NAMALWA (cell line): ENCODE measurements at regions not wholly inside any gene's neighbourhood (a gene's known extent, or its start where the extent isn't known, plus 50 kb on each side); places are given as distances from the start of the nearest gene placed in this dataset.
A peak's percentile ranks its signal among the peaks of the same experiment; 100 is the strongest.
"Not testable (repeated sequence)": the region's sequence is repeated elsewhere in the genome, so short reads cannot be mapped to it uniquely, and the experiment has no call there.

ENCODE experiments used
- DNase-seq: peaks from one replicate; pipeline ENCODE4 v3.0.0-alpha.2; 2015; ENCODE audit warnings: low spot score

GRCh38 chr12:114858388-114859146, 174.6 kb upstream of the TBX3 start:
- peak; percentile 2 for DNase-seq

DNA sequence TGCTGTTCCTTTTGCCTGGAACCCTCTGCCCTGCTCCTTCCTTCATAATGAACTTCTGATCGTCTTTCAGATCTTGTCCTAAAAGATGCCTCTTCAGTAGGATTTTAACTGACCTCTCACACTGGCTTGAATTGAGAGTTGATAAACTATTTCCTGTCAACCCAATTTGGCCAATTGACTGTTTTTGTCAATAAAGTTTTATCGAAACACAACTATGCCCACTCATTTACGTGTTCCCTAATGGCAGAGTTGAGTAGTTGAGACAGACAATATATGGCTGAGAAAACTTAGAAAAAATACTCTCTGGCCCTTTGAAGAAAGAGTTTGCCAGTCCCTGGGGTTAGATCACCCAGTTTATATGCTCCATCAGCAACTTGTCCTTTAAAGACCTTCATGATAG, 171.7 kb upstream of the TBX3 start:
- DNase-seq, result no peak

GRCh38 chr12:114852976-114853529, 169.1 kb upstream of the TBX3 start:
- DNase-seq, result no peak

- no peak for DNase-seq
Observed at GRCh38 chr12:114851981-114852380, 168.0 kb upstream of the TBX3 start.

GRCh38 chr12:114850661-114851275, 166.8 kb upstream of the TBX3 start:
- no peak for DNase-seq

GRCh38 chr12:114848666-114849065, 164.7 kb upstream of the TBX3 start:
- no peak for DNase-seq

DNA sequence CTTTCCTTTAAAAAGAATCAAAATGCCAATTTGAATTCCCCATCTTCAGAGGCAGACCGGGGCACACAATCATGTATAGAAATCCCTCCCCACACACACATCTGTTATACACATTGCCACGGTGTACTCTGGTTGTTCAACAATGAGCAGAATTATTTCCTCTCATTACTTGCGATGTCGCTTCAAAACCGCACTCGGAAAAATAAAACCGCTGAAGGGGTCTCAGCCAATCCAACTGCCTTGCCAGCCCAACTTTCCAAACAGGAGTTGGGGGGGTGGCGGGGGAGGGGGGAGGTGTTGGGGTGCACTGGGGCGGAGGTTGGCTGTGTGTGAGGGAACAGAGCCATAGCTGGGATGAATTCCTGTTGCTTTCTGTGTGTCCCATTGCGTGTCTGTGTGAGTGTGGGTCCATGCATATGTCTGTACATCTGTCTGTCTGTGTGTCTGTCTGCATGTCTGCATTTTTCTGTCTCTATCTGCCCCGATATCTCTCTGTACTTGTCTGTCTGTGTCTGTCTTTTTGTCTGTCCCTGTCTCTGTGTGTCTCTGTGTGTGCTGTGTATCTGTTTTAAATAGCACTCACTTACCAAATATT, 163.6 kb upstream of the TBX3 start:
- no peak for DNase-seq

DNA sequence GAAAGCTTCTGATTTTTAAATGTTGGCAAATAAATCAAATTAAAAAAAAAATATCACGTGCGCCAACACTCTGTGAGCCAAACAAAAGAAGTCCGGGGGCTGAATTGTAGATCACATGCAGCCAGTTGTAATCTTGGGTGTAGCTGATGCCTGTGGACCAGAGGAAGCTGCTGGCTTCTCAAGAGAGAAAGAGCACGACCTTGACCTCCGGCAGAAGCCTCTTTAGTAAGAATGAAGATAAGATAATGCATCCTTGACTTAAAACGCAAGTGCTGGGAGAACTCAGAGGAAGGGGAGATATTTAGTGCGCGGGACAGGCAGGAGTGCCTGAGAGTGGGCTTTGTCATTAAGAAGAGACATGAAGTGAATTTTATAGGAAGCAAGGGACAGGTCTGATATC, 162.8 kb upstream of the TBX3 start:
- no peak for DNase-seq

GRCh38 chr12:114841557-114842251, 157.7 kb upstream of the TBX3 start:
- no peak for DNase-seq

GRCh38 chr12:114838480-114838879, 154.5 kb upstream of the TBX3 start:
- no peak for DNase-seq

DNA sequence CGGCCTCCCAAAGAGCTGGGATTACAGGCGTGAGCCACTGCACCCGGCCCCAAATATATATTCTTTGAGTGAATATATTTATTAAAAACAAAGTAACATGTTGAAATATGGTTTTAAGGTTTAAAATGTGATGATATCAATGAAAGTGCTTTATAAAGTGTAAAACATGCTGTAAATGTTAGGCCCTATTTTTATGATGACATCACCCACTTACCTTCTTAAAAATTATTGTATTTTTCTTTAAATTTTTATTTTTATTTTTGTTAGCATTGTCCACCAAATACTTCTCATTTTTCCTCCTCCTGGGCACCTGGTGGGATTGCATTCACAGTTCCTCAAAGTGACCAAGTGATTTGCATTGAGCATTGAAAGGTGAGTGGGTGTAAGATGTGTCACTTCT, 152.6 kb upstream of the TBX3 start:
- DNase-seq, result no peak

GRCh38 chr12:114835031-114835430, 151.1 kb upstream of the TBX3 start:
- DNase-seq, result no peak

- DNase-seq, result no peak
Observed at GRCh38 chr12:114834621-114835020, 150.6 kb upstream of the TBX3 start.

DNA sequence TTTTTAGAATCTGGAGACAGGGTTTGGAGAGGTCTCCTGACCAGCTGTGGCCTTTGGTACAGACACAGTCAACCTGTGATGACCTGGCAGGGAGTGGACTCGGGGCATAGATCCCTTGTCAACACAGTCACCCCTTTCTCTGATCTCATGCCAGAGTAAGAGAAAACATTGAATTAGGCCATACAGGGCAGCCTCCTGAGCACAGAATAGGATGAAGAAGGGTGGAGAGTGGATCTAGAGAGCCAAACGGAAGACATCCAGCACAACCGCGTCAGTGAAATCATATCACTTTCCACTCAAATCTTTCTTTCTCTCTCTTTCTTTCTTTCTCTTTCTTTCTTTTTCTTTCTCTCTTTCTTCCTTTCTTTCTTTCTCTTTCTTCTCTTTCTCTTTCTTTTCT, 145.9 kb upstream of the TBX3 start:
- DNase-seq, result no peak

GRCh38 chr12:114829244-114829643, 145.3 kb upstream of the TBX3 start:
- DNase-seq, result not testable (repeated sequence)

GRCh38 chr12:114827461-114827860, 143.5 kb upstream of the TBX3 start:
- no peak for DNase-seq

DNA sequence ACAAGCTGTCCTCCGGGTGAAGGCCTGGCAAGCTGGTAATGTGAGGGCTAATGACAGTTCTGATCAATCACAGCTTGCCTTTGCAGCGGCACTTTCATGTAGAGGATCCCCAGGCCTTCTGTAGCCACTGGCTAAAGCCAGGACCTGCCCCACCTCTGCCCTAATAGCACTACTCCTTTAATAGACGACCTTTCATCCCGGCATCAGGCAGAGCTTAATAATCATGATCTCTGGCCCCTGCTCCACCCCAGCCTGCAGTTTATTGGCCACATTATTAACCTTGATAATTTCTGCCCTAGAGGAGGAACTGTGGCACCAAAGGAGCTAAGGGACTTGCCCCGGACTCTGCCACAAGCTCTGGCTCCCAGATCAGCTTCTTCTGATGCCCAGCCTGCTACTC, 142.3 kb upstream of the TBX3 start:
- no peak for DNase-seq

DNA sequence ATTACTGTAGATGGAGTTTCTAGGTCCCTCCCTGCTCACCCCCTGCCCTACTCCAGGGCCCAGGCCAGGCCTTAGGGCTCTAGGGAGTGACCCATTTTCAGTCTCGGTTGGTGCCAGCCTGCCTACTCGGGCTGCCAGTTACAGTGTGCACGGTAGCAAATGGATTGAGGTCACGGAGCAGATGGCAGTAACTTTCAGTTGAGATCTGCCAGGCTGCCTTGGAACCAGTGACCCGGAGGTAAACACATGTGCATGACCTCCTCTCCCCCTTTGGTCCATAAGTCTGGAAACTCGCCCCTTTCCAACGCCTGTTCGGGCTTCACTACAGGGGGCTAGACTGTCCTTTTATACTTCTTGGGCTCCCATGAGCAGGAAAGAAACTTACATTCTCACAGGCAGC, 139.7 kb upstream of the TBX3 start:
- no peak for DNase-seq

- no peak for DNase-seq
Observed at GRCh38 chr12:114821570-114821969, 137.6 kb upstream of the TBX3 start.

DNA sequence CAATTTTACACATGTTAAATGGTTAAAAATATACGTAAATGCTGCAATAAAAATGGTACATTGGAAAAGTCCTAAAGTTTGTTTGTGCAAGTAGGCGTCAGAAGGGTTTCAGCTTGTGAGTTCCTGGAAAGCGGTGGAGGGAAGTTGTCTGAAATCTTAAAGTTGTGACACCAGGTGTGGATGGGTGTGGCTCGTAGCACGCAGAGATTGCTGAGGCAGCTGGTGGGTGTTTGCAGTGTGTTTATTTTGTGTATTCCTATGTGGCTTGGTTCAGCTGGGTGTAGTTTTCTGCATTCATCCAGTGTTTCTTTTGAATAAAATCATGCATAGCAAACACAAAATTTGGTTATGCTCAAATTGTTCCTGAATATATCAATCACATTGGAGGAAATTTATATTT, 136.8 kb upstream of the TBX3 start:
- DNase-seq, result no peak

- DNase-seq, result no peak
Observed at GRCh38 chr12:114817571-114818425, 133.8 kb upstream of the TBX3 start.
